NCI-H345 (cell line): ENCODE measurements at regions not wholly inside any gene's neighbourhood (a gene's known extent, or its start where the extent isn't known, plus 50 kb on each side); places are given as distances from the start of the nearest gene placed in this dataset.
"Not testable (repeated sequence)": the region's sequence is repeated elsewhere in the genome, so short reads cannot be mapped to it uniquely, and the experiment has no call there.

Source experiments
- DNase-seq: peaks from one replicate; lab custom pipeline; 2025; lab: John Stamatoyannopoulos, UW

GRCh38 chr3:166818464-166818863 lies 561.6 kb downstream of the ZBBX start:
- no peak for DNase-seq

- DNase-seq, result not testable (repeated sequence)
Observed at GRCh38 chr3:166817269-166817668, 562.8 kb downstream of the ZBBX start.

- no peak for DNase-seq
Observed at GRCh38 chr3:166810741-166811445, 569.2 kb downstream of the ZBBX start.

- no peak for DNase-seq
Observed at GRCh38 chr3:166809520-166809919, 570.6 kb downstream of the ZBBX start.

- no peak for DNase-seq
Observed at GRCh38 chr3:166788936-166789335, 591.2 kb downstream of the ZBBX start.

- DNase-seq, result no peak
Observed at GRCh38 chr3:166785876-166786275, 594.2 kb downstream of the ZBBX start.

- no peak for DNase-seq
Observed at GRCh38 chr3:166783206-166783605, 596.9 kb downstream of the ZBBX start.

GRCh38 chr3:166764698-166765318 lies 615.3 kb downstream of the ZBBX start:
- DNase-seq, result no peak

GRCh38 chr3:166759736-166760513 lies 620.2 kb downstream of the ZBBX start:
- no peak for DNase-seq

- DNase-seq, result no peak
Observed at GRCh38 chr3:166752214-166752613, 627.9 kb downstream of the ZBBX start.

GRCh38 chr3:166743481-166744134 lies 636.5 kb downstream of the ZBBX start:
- no peak for DNase-seq

GRCh38 chr3:166734734-166735133 lies 645.4 kb downstream of the ZBBX start:
- no peak for DNase-seq

GRCh38 chr3:166731701-166732100 lies 648.4 kb downstream of the ZBBX start:
- no peak for DNase-seq

GRCh38 chr3:166721466-166721865 lies 658.6 kb downstream of the ZBBX start:
- no peak for DNase-seq

- no peak for DNase-seq
Observed at GRCh38 chr3:166714206-166714605, 665.9 kb downstream of the ZBBX start.

GRCh38 chr3:166713787-166714186 lies 666.3 kb downstream of the ZBBX start:
- DNase-seq, result no peak

GRCh38 chr3:166706094-166706493 lies 674.0 kb downstream of the ZBBX start:
- DNase-seq, result no peak

- DNase-seq, result no peak
Observed at GRCh38 chr3:166697495-166697894, 682.6 kb downstream of the ZBBX start.

GRCh38 chr3:166696103-166696502 lies 684.0 kb downstream of the ZBBX start:
- no peak for DNase-seq

- peak; percentile 11 for DNase-seq
Observed at GRCh38 chr3:166688665-166689064, 691.4 kb downstream of the ZBBX start.

GRCh38 chr3:166685246-166685645 lies 694.9 kb downstream of the ZBBX start:
- no peak for DNase-seq

GRCh38 chr3:166684077-166684476 lies 696.0 kb downstream of the ZBBX start:
- not testable (repeated sequence) for DNase-seq

GRCh38 chr3:166669781-166670180 lies 710.3 kb downstream of the ZBBX start:
- no peak for DNase-seq
